ENCODE measurements at regions not wholly inside any gene's neighbourhood (a gene's known extent, or its start where the extent isn't known, plus 50 kb on each side); places are given as distances from the start of the nearest gene placed in this dataset.

- DNase-seq (ENCODE audit: low read depth): no peak
- no peak overlapping the region for H3K4me3 ChIP-seq (ENCODE audit: low read depth, low read length)
- TF ChIP-seq POLR2A (IDR thresholded peaks at IDR 0.05; ENCODE audit: extremely low read depth, insufficient read length) (no peak), MAX (IDR thresholded peaks at IDR 0.05; ENCODE audit: low read depth, low read length) (no peak), CTCF (IDR thresholded peaks at IDR 0.05; ENCODE audit: low read depth, low read length) (no peak), MYC (IDR thresholded peaks at IDR 0.05; ENCODE audit: low read depth, low read length) (no peak)
Measured at GRCh38 chr16:54347961-54348360, 61.4 kb upstream of the IRX3 start.

- no peak overlapping the region for H3K4me3 ChIP-seq (ENCODE audit: low read depth, low read length)
- DNase-seq (ENCODE audit: low read depth): no peak
- no peak for TF ChIP-seq MAX (IDR thresholded peaks at IDR 0.05; ENCODE audit: low read depth, low read length)
- TF ChIP-seq CTCF (IDR thresholded peaks at IDR 0.05; ENCODE audit: low read depth, low read length): no peak
- no peak for TF ChIP-seq POLR2A (IDR thresholded peaks at IDR 0.05; ENCODE audit: extremely low read depth, insufficient read length)
- TF ChIP-seq MYC (IDR thresholded peaks at IDR 0.05; ENCODE audit: low read depth, low read length): no peak
Measured at GRCh38 chr16:54346041-54346440, 59.5 kb upstream of the IRX3 start.

GRCh38 chr16:54344646-54345630, 58.4 kb upstream of the IRX3 start:
- no peak overlapping the region for H3K4me3 ChIP-seq (ENCODE audit: low read depth, low read length)
- no peak for DNase-seq (ENCODE audit: low read depth)
- TF ChIP-seq POLR2A (IDR thresholded peaks at IDR 0.05; ENCODE audit: extremely low read depth, insufficient read length): no peak
- TF ChIP-seq CTCF (IDR thresholded peaks at IDR 0.05; ENCODE audit: low read depth, low read length): no peak
- no peak for TF ChIP-seq MAX (IDR thresholded peaks at IDR 0.05; ENCODE audit: low read depth, low read length)
- TF ChIP-seq MYC (IDR thresholded peaks at IDR 0.05; ENCODE audit: low read depth, low read length): no peak

- no peak for DNase-seq (ENCODE audit: low read depth)
- no peak overlapping the region for H3K4me3 ChIP-seq (ENCODE audit: low read depth, low read length)
- no peak for TF ChIP-seq CTCF (IDR thresholded peaks at IDR 0.05; ENCODE audit: low read depth, low read length)
- no peak for TF ChIP-seq MYC (IDR thresholded peaks at IDR 0.05; ENCODE audit: low read depth, low read length)
- no peak for TF ChIP-seq POLR2A (IDR thresholded peaks at IDR 0.05; ENCODE audit: extremely low read depth, insufficient read length)
- TF ChIP-seq MAX (IDR thresholded peaks at IDR 0.05; ENCODE audit: low read depth, low read length): no peak
Measured at GRCh38 chr16:54342966-54343365, 56.4 kb upstream of the IRX3 start.

GRCh38 chr16:54341892-54342776, 55.5 kb upstream of the IRX3 start:
- H3K4me3 ChIP-seq (ENCODE audit: low read depth, low read length): no peak overlapping the region
- no peak for DNase-seq (ENCODE audit: low read depth)
- TF ChIP-seq POLR2A (IDR thresholded peaks at IDR 0.05; ENCODE audit: extremely low read depth, insufficient read length) (no peak), MAX (IDR thresholded peaks at IDR 0.05; ENCODE audit: low read depth, low read length) (no peak), CTCF (IDR thresholded peaks at IDR 0.05; ENCODE audit: low read depth, low read length) (no peak), MYC (IDR thresholded peaks at IDR 0.05; ENCODE audit: low read depth, low read length) (no peak)
